Fibroblast of lung (primary cell): ENCODE measurements at regions not wholly inside any gene's neighbourhood (a gene's known extent, or its start where the extent isn't known, plus 50 kb on each side); places are given as distances from the start of the nearest gene placed in this dataset.

Source experiments
- CTCF ChIP-seq, 2 donors: IDR thresholded peaks in 1 of 2; conservative IDR thresholded peaks in 1 of 2; 1 replicate in 1 of 2; 2 replicates in 1 of 2; pipeline ENCODE4 v1.5.1; 2011 to 2012; ENCODE audit warnings: low read length in 2 of 2, control low read depth in 1 of 2, inconsistent platforms in 1 of 2, low read depth in 1 of 2, mild to moderate bottlenecking in 1 of 2
- EZH2 ChIP-seq: IDR thresholded peaks from 2 replicates; pipeline ENCODE4 v1.5.1; 2012; ENCODE audit warnings: low read length, control low read depth, mild to moderate bottlenecking; ENCODE audit errors: missing control alignments

- TF ChIP-seq CTCF (conservative IDR thresholded peaks at IDR 0.05 in 1 of 2, IDR thresholded peaks at IDR 0.05 in 1 of 2; ENCODE audit: low read depth in 1 of 2, low read length in 2 of 2) (peak; percentile 62 to 74), EZH2 (no peak)
These were observed 211.1 kb upstream of the RGS6 start for GRCh38 chr14:71720978-71721624.
